ENCODE measurements at regions not wholly inside any gene's neighbourhood (a gene's known extent, or its start where the extent isn't known, plus 50 kb on each side); places are given as distances from the start of the nearest gene placed in this dataset.

DNA sequence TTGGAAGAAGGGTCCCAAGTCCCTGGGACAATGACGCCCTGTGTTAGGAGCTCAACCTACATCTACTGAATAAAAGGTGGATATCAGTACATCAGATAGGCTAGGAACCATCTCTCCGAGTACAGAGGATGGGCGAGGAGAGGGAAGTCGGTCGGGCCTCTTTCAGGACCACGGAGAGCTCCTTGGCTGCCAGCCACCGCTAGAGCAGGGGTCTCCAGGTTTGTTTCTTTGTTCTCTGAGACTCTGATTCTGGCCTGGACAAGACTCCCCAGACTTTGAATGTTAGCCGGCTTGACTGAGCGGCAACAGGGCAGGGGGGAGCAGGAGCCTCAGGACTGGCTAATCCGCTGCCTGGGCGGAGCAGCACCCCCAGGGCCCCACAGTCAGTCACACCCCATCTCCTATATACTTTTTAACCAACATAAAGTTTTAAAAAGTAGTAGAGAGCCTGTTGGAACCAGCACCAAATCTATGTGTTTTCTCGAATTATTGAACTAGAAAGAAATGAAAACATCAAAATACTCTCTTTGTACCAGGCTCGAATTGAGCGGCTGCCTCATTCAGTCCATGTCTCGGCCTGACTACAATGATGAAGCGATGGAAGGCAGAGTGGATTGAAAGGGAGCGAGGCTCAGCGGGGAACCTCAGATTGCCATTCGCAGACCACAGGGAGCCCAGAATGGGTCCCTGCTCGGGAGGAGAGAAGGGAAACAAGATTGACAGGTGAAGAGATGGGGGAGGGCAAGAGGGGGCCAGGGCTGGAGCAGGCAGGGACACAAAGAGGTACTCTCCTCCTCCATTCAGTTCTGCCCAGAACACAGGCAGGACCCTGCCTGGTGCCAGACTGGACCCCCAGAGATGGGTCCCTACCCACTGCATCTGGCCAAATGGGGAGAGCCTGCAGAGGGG is 131.6 kb downstream of the TPRA1 start:
- no peak for DNase-seq (ENCODE audit: low read depth)

DNA sequence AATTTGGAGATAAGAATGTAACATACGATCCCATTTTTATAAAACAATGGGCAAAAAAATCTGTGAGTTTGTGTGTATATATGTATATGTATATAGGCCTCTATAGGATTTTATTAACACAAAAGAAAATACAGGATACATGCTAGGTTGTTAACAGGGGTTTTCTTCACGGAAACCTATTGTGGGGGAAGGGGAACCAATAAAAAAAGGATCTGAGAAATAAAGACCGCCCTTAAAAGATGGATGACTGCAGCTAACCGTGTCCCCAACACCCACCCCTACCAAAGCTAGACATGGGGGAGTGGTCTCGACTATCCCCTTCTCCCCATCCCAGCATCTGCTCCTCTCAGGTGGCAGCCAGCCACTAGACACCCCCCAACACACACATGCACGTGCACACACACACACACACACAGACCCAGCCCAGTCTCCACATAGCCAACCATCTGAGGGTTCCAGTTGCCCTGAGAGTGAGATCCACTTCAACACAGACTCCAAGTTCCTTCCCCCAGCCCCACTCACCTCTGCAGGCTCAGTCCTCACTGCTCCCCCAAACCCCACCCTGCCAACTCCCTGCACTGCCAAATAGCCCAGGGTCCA is 132.9 kb downstream of the TPRA1 start:
- no peak for DNase-seq (ENCODE audit: low read depth)

DNA sequence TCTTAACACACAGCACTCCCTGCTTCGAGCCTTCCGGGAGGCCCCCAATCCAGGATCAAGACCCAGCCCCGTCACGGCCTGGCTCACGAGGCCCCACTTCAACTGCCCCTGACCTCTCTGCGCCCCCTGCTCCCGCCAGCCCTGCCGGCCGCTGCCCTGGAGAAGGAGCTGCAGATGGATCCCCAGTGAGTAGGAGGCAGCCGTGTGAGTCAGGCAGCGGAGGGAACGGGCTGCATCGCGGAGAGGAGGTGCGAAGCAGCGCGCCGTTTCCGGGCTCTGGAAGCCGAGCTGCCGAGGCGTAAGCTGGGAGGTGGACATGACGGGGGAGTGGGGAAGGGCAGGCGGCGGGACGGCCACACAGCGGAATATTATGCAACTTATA is 133.4 kb downstream of the TPRA1 start:
- DNase-seq (ENCODE audit: low read depth): no peak

DNA sequence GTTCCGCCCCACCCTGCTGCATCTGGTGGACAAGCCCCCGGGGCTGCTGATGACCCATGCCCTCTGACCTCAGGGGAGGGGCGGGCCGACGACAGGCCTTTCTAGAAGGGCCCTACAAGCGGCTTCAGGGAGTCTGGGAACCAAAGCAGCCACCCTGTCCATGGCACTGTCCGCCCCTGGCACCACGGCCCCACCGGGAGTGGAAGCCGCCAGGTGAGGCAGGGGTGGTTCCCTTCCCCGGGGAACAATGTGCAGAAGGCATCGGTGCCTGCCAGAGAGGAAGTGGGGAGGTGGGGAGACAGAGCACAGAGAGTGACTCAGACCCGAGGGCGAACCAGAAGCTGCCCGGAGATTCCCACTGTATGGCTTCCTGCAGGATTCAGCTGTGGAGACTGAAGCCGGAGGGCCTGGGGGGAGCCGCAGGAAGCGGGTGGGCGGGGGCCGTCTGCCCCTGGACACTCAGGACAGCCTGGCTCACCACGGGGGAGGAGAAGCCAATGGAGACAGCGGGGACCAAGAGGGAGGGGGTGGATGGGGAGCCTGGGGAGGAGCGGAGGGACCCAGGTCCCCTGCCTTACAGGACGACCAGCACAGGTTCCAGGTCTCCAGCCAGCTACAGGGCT is 134.0 kb downstream of the TPRA1 start:
- no peak for DNase-seq (ENCODE audit: low read depth)

DNA sequence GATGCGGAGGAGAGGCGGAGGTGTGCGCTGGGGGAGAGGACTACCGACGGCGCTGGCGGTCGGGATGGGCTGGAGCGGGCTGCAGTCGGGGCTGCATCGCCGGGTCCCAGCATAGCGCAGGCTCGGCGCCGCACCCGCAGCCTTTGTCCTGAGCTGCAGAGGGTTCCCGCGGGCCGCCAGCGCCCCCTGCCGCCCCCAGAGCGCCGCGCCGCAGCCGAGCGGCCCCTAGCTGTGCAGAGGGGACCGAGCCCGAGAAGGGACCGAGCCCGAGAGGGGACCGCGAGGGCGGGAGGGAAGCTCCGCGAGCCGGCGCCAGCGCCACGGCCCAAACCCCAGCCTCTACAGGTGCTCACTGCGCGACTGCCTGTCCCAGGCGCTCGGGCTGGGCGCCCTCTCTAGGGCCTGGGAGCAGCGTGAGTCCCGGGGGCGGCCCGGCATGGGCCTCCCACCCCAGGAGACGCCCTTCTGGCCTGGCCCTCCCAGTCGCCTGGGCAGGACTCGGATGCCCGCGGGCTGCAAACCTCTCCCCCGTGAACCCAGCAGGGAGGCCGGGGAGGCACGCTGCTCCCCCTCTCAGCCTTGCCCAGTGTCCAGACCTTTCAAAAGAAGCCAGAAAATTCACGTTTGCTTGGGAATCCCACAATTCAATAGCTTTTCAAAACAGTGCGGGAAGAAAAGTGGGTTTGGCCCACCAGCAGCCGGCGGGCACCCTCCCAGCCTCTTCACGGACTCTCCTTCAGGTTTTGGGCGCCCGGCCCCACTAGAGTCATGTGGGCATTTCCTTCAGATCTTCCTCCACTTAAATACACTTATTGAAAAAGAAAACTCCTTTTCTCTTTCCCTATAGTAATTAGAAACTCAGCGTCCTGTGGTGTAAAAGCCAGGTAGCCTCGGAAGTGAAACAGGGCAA is 134.7 kb downstream of the TPRA1 start:
- peak; percentile 19 for DNase-seq (ENCODE audit: low read depth)

DNA sequence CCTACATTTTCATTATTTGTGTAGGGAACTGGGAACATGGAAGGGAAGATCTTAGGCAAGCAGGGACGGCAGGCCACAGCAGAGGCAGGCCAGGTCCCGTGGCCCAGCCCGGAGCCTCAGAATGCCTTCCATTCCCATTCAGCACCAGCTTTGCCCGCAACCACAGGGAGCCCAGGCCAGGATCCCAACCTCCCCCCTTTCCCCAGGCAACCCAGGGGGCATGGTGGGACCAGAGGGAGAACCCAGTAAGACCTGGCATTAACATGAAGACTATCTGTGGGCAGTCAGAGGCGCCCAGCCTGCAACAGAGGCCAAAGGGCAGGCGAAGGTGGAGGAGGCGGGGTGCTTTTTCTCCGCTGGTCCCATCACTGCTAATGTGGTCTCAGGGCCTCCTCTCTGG is 135.6 kb downstream of the TPRA1 start:
- DNase-seq (ENCODE audit: low read depth): no peak

DNA sequence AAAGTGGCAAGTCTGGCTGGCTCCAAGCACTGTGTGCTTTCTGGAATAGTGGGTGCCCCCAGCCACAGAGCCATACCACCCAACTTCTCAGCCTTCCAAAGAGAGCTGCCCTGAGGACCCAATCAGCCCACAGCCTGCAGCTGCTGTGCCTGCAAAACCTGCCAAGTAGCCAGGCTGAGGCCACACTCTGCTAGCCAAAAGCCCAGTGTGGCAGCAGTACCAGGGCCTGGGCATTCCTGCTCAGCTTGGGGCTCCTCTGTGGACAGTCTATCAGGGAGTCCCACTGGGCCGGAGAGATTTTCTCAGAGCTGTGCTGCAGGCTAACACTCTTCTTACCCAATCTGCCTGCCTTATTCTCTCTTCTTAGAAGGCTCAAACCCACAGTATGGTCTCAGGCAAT is 136.5 kb downstream of the TPRA1 start:
- no peak for DNase-seq (ENCODE audit: low read depth)

DNA sequence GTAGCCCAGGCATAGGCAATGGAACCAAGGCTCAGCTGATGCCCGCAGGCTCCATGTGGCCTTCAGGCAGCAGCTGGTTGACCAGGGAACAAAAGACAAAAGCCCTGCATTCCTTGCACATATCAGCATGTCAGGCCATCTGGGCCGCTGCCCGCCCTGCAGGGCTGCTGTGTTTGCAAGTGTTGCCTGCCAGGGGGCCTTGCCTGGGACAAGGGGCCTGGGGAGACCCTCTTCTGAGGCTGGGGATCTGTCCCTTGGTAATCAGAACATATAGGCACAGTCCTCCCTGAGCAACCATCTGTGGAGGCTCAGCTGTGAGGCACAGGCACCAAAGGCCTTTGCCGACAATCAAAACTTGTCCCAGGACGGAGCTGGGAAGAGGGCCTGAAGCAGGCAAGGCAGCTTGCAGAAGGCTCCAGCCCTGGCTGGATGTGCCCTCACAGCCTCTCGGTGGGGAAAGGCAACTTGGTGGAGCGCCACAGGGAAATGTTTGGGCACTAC is 138.2 kb downstream of the TPRA1 start:
- DNase-seq (ENCODE audit: low read depth): no peak

DNA sequence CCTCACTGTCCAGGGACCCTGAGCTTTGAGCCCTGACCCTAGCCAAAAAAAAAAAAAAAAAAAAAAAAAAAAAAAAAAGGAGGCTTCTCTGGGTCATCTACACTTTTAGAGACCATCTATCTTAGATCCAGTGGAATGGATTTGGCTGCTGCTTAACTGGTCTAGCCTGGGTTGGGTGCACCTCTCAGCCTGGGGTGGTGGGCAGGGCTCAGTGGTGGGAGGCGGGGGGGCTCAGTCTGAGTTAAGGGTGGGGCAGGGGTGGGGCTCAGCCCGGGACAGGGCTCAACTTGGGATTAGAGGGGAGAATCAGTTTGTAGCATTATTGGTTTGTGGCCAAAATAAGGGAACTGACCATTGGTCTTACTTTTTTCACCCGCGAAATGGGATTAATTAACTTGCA is 139.2 kb downstream of the TPRA1 start:
- no peak for DNase-seq (ENCODE audit: low read depth)

DNA sequence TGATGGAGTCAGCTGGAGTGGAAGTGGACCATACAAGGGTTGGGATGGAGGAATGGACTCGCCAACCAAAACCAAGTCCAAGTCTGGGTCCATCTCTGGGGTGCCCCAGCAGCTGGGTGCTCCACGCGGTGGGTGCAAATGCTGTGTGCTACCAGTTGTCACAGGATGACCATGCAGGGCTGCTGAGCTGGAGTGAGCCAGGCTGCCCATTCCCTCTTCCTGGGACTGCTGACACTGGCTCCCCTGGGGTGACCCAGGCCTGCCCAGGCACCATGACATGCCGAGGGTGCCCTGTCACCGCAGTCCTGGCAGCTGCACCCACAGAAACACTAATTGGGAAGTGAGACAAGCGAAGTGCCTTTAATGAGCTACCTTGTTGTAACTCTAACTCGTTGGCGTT is 140.2 kb downstream of the TPRA1 start:
- DNase-seq (ENCODE audit: low read depth): no peak

DNA sequence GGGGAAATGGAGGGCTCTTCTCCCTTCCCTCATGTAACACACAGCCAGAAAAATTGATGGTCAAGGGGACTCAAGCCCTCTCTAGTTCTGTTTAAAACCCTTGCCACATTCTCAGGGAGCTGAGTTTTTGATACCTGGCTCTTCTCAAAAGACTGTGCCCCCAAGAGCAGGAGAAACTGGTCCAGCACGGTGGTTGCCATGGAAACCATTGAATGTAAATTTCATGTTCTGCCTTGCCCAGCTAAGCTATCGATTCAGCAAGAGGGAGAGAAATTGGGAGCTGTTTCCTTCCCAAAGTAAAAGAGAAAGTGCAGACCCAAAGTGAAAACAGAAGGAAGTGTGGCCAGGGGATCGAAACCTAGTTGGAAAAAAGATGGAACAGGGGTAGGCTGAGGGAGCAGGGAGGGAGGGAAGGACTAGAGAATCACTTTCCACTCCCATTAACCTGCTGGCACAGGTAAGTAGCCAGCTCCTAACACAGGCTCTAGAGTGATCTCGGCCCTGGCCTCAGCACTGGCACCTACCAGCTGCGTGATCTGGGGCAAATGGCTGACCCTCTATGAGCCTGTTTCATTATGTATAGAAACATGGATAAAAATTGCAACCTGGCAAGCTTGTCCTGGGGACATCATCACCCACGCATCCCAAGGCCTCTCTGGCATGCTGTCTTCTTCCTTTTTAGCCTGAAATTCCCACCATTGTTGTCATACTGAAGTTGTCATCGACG is 140.9 kb downstream of the TPRA1 start:
- no peak for DNase-seq (ENCODE audit: low read depth)

DNA sequence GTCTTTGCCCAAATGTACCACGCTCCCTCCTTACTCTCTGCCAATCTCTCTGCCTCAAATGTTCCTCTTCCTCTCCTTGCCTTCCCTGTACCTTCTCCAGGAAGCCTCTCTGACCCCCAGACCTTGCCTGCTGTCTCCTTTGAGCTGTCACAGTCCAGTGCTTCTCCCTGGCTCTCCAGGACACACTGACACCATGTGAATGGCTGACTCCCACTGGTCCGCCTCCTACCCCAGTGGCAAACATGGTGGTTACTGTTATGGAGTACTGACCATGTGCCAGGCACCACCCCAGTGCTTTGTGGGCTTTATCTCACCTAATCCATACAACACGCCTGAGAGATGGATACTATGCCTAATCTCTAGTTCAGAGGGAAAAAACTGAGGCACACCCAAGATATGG is 141.9 kb downstream of the TPRA1 start:
- no peak for DNase-seq (ENCODE audit: low read depth)

DNA sequence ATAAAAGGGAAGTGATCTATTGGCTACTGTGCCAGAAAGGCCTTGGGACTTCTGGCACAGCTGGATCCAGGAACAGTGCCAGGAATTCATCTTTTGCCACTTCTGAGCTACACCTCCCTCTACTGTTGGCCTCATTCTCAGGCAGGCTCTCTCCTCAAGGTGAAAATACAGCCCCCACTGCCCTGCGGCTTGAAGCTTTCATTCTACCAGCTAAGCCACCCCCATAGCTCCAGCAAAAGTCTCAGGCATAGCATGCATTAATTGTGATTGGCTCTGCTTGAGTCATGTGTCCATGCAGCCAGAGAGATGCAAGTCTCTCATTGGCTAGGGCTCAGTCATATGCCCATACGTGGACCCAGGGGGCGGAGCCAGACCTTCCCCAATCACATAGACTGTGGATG is 142.4 kb downstream of the TPRA1 start:
- DNase-seq (ENCODE audit: low read depth): no peak

DNA sequence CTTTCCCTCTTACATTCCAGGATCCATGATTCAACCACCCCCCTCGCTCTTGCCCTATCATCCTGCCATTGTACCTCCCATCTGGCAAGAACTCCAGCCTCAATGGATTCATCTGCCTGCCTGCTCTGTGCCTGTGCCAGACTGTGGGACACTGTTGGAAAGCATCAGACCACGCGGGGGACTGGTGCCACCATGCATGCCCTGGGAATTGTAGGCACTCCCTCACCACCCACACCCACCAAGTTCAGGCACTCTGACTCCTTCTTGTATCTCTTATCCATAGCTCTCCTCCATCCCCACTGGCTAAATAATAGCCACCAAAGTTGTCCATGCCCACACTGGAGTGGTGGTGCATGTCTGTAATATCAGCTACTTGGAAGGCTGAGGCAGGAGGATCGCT is 143.8 kb downstream of the TPRA1 start:
- no peak for DNase-seq (ENCODE audit: low read depth)

DNA sequence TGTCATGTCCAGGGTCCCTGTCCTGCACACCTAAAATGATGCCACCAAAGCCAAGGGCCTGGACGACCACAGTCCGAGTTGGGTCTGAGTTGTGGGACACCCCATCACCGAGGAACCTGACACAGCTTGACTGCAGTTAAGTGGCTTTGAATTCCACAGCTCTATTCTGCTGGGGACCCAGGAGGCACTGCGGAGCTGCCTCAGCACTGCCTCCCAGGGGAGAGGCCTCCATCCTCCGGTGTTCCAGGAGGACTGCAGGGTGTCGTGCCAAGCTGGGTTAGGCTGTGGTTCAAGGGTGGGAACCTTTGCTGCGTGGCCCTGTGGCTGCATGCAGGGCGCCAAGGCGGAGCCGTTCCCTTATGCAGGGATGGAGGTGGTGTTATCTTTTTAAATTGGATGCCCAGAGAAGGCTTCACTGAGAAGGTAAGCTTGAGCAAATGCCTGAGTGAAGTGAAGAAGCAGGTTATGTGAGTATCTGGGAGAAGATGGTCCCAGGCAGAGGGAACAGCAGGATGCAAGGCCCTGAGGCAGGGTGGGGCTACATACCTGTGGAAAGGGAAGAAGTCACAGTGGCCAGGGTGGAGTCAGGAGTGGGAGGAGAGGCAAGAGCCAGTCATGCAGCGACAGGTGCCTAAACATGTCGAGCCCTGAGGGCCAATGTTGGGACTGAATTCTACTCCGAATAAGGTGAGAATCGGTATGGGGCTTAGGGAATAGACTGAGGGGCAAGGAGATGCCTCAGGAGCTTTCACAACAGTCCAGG is 144.8 kb downstream of the TPRA1 start:
- no peak for DNase-seq (ENCODE audit: low read depth)

DNA sequence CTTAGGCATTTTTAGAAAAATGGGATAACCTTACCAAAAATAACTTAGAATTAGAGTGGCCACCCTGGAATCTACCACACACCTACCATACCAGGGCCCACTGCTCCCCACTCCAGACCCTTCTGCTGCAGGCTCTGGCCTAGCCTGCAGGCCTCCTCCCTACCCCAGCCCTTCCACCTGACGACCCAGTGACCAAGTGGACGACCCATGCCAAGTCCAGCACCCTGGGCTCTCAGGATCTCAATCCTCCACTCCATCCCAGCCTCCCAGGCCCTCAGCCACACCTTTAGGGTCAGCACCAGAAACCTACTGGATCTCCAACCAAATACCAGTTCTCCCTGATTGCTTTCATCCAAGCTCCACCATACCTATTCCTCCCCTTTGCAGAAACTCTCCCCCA is 145.8 kb downstream of the TPRA1 start:
- DNase-seq (ENCODE audit: low read depth): no peak

DNA sequence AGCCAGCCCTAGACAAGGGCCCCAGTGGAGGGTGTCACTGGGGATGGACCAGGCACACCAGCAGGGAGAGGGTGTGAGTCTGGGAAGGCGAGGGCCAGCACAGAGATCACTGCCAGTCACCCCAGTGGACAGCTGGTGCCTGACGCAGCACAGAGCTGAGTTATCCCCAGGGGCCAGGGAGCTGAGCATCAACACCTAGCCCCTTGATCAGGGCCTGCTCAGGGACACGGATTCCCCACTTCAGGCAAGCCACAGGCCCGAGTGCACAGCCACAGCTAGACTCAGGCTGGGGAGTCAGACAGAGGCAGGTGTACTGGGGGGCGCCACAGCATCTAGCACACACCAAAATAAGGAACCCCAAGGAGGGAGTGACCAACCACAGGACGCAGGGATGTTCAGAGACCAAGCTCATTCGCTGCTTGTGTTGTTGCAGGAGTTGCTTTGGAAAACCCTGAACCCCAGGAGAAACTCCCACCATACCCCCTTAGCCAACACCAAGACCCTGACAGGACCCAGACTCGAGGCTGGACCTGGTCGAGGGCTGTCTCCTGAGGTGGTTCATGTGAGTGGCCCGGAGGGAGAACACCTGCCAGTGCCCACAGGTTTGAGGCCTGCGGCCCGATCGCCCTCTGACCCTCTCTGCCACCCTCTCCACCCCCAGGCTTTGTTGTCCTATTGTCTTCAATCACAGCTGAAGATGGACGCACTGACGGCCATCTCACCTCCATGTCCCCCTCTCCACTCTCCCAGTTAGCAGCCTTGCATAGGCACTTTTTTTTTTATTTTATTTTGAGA is 146.8 kb downstream of the TPRA1 start:
- DNase-seq (ENCODE audit: low read depth): no peak

DNA sequence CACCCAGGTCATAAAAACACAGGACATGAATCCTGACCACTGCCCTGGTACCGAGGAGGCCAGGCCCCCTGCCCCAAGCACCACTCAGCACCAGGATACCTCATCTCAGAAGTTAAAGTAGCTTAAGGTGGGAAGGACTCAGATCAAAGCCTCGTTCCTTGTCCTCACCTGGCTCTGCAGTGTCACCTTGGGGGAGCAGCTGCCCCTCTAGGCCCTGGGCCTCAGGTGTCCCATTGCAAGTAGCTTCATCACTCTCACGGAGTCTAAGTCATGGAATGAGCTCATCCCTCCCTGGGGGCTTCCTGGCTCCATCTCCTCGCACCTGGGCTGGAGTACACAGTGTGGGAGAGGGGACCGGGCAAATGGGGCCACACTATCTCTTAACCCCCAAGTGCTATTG is 148.0 kb downstream of the TPRA1 start:
- no peak for DNase-seq (ENCODE audit: low read depth)

DNA sequence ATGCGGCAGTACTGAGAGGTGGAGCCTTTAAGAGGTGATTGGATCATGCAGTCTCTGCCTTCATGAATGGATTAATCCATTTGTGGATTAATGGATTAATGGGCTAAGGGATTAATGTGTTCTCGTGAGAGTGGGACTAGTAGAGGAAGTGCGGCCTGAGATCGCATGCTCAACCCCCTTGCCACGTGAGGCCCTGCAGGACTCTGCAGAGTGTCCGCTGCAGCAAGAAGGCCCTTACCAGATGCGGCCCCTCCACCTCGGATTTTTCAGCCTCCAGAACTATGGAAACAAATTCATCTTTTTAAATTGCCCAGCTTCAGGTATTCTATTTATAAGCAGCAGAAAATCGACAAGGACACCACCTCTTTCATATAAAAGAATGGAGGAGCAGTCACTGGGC is 148.8 kb downstream of the TPRA1 start:
- DNase-seq (ENCODE audit: low read depth): no peak

DNA sequence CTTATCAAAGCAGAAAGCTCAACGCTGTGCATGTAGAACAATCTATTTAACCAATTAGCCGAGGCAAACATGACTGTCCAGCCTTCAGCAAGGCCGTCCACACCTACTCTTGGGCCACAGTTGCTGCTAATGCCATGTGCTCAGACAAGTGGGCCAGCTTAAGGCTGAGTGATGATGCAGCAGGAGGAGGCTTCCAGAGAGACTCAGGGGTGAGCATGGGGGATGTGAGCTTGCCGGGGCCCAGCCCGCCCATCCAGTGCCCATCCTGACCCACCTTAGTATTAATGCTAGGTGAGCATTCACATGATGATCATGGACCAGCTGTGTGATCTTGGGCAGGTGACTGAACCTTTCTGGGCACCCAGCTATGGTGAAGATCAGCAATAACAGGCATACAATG is 150.1 kb downstream of the TPRA1 start:
- no peak for DNase-seq (ENCODE audit: low read depth)

All from activated T-cell treated with anti-CD3 and anti-CD28 coated beads for 1 hour (primary cell).